Activated CD8-positive, alpha-beta memory T cell treated with anti-CD3 and anti-CD28 coated beads, Interleukin-2, amount 50 U/mL, for 48 hours (primary cell): ENCODE measurements at regions not wholly inside any gene's neighbourhood (a gene's known extent, or its start where the extent isn't known, plus 50 kb on each side); places are given as distances from the start of the nearest gene placed in this dataset.
"Not testable (repeated sequence)": the region's sequence is repeated elsewhere in the genome, so short reads cannot be mapped to it uniquely, and the experiment has no call there.

Experiments
- DNase-seq: peaks from one replicate; pipeline ENCODE4 v3.0.0-alpha.2; 2020

DNA sequence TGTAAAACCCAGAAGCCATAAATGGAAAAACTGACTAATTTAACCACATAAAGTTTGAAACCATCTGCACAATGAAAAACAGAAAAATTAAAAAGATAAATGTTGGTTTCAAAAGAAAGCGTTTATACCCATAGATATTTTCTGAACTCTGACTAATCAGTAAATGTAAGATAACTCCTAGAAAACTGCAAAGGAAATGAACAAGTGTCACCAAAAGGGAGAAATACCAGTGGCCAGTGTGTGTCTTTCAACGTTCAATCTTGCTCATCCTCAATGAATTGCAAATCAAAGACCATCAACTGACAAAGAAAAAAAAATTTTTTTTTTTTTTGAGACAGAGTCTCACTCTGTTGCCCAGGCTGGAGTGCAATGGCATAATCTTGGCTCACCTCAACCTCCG lies 180.1 kb downstream of the SYK start:
- DNase-seq: no peak

DNA sequence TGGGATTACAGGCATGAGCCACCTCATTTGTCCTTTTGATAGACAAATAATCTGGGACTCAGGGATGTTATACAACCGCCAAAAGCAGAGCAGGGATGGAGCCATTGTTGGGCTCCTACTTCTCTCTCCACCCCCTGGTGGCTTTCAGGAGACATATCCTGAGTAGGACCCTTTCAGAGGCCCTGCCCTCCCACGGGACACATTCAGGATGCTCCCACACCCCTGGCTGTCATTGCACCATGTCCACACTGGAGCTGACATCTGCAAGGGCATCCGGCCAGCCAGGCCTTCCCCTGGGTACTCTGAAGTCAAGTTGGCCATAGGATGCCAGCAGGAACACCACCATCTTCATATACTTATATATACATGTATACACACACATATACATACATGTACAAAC lies 181.8 kb downstream of the SYK start:
- no peak for DNase-seq

DNA sequence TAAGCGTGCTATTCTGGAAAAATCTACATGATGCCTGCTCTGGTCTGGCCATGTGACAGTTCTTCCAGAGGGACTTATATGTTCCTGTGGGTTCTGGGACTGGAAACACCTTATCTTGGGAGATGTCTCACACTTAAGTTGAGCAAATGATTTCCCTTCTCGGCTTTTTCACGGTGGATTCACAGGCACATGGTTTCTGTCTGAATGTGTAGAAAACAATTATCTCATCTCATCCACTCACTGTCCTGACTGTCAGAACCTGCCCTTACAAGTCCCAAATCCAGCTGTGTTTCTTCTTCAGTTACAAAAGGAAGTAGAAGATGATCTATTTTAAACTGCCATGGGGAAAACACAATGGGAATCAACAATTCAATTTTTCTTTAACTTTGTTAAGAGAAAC lies 184.0 kb downstream of the SYK start:
- DNase-seq: no peak

DNA sequence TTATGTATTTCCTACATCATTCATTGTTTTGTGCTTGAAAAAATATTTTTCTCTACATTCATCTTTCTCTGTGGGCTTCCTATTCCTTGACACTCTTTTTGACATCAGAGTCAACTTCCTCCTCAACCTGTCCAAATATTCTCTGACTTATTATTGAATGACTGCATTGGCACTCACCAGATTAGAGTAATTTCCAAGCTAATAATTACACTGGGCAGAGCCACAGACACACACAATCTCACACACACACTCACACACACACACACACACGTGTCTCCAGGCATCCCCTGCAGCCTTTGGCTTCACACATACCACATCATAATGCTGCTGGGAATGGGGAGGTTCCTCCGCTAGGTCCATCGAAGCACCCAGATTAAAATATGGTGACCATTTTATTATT lies 184.5 kb downstream of the SYK start:
- DNase-seq: no peak

DNA sequence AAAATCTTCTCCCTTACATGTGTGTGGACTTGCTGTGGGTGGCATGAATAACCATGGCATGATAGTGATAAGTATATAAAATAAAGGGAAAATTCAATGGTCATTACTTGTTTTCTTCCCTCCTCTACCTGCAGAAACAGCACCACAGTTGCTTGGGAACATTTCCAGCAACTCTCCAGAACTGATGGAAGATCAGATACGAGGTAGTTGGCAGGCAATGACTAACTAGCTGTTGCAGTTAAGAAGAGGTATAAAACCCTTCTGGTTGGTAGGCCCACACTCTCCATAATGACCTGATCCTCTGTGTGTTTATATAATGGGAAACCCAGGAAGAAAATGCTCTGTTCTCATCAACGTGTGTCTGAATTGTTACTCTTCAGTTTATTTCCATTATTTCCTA lies 185.9 kb downstream of the SYK start:
- DNase-seq: no peak

DNA sequence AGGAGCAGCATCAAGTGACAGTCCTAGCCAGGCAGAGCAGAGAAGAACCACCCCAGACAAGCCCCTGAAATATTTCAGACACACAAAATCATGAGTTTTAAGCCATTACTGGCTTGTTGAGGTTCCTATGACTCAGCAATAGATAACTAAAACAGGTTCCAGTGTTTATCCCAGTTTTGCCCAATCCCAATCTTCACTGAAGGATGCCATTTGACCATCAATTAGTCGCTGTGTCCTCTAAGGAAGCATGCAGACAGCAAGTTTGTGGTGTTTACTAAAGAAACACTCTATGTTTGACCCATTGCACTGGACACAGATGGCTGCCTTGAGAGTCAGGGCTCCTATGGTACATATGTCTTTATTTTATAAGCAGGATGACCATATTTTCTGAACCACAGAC lies 186.7 kb downstream of the SYK start:
- no peak for DNase-seq

DNA sequence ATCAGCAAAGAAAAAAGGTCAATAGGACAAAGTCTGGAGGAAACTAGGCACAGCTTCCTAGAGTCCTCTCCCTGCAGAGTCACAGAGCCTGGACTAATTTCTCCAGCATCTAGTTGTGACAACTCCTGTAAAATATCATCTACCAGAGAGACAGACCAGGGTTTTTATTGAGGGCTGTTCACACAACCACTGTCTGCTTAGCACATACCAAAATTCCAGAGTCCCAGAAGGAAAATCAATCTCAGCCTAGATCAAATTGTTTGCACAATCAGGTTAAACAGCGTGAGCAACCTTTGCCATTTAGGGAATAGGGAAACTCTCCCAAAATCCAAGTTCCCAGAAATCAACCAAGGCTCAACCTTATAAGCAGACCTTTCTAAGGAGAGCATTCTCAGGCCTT lies 190.3 kb downstream of the SYK start:
- no peak for DNase-seq

DNA sequence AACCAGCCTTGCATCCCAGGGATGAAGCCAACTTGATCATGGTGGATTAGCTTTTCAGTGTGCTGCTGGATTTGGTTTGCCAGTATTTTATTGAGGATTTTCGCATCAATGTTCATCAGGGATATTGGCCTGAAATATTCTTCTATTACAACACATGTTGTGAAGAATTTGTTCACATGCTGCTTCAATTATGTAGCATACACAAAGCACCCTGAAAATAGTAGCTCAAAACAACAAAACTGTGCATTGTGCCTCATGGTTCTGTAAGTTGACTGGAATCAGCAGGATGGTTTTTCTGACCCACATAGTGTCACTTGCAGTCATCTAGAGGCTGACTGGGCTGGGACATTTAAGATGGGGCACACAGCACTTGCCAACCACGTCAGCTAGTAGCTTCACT lies 193.9 kb downstream of the SYK start:
- DNase-seq: no peak

DNA sequence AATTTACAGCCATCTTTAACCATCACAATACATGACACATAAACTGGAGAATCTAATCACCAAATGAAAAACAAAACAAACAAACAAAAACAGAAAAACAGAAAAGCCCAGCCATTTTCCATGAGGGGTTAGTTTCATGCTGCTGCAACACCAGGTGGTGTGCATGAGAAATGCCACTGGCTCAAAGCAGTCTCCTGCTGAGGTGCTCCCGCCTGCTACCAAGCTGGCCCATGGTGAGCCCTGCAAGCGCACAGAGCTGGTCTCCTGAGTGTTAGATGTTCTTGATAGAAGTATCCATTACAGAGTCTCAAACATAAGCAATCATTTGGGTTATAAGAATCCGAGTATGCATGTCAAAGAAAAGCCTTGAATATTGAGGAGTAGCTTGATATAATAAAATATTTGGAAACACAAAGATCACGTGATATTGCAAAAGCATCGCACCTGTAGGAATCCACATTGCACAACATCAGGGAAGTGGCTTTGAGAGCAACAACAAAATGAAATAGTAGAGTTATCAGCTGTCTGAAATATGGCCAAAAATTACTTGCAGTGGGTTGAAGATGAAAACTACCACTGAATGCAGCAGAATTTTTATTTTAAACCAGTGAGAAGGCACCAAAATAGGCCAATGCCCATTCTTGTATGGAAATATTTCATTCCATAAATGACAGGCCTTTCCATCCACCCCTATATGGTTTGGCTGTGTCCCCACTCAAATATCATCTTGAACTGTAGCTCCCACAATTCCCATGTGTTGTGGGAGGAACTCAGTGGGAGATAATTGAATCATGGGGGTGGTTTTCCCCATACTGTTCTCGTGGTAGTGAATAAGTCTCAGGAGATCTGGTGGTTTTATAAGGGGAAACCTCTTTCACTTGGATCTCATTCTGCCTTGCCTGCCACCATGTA lies 194.8 kb downstream of the SYK start:
- DNase-seq: no peak

DNA sequence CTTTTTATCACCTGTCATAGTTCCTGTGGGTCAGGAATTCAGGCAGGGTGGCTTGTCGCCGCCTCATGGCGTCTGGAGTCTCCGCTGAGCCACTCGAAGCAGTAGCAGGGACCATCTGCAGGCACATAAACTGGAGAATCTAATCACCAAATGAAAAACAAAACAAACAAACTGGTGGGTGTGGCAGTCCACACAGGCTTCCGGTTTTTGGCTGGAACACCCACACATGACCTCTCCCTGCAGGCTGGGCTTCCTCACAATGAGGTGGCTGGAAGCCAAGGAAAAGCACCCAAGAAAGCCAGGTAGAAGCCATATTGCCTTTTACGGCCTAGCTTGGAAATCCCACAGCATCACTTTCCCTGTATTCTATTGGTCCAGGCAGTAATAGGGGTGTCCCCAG lies 197.0 kb downstream of the SYK start:
- no peak for DNase-seq

DNA sequence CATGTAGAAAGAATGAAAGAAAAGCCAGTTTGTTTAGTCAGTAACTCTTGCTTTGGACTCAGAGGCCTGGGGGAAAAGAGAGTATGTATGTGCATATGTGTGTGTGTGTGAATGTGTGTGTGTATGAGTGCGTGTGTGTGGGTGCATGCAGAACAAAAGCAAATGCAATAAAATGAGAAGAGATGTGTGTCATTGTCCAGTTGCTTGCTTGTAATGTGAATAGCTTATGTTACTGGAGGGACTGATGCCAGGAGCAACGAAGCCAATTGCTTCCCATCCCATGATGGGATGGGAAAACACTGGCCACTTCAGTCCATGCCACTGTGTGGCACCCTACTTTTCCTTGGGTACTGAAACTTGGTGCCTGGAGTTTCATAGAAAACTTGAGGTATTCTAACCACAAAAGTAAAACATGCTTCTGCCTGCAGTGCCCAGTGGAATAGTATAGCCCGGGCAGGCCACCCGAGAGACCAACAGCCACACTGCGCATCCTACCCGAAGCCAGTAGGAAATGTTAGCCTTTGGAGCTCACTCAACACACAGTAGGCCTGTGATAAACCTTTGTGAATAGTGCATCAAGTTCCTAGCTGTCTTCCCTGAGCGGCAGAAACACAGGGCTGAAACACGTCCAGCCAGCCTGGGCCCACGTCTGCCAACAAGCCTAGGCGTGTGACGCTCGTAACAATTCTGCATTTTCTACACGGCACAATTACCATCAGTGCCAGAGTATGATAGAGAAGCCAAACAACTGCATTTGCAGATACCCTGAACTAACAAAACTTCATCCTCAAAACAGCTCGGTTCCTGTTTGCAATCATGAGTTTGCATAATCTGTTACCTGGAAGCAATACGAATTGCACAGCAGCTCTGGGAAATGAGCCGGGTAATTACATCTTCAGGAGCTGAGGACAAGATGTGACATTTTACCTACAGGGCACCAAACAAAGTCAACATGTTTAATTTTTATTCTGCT lies 198.1 kb downstream of the SYK start:
- no peak for DNase-seq

DNA sequence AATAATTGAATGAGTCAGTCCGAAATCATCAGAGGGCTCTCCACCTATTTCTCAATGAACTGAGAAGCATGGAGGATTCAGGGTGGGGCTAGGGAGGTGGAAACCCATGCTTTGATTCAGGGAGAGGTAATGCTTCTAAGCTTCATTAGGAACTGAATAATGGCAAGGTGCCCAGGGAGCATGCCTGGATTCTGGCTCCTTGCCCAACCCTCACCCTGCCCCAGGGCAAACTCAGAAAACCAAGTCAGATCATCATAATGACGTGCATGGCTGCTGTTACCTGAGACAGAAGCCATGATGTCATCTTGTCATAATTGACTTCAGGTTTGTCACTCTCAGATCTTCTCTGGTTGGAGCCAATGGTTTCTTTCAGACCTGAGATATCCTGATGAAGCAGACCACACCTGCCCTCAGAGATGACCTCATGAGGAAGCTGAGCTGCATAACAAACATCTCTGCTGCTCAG lies 199.6 kb downstream of the SYK start:
- no peak for DNase-seq

DNA sequence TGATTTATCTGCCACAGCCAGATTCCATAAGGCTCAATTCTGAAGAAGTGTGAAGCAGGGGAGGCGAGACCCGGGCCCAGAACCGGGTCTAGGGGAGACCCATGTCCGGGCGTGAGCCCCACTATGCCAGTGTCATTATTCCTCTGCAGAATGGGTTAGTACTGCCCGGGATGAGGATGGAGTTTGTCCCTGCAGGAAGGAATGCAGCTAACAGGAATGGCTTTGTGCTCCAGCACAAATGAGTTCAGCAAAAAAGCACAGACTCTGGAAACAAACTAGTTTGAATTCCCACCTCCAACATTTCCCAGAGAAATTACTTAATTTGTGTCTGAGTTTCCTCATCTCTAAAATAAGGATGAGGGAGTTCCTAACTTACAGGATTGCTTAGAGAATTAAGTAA lies 202.9 kb downstream of the SYK start:
- DNase-seq: no peak

DNA sequence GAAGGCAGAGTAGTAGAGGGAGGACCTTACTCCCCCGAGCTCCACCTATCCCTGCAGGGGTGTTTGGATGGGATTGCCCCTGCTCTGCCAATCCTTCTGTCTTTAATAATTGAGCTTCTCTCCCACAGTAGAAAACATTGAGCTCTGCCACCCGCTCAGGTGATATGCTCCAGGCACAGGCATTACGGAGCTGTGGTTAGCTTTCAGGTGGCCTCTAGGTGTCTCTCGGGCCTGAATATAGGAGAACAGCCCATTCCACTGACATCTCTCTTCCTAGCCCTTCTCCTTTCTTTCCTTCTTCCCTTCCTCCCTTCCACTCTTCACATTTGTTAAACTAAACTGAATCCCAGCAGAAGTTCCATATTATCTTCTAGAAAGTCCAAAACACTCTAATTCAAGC lies 203.4 kb downstream of the SYK start:
- DNase-seq: no peak

DNA sequence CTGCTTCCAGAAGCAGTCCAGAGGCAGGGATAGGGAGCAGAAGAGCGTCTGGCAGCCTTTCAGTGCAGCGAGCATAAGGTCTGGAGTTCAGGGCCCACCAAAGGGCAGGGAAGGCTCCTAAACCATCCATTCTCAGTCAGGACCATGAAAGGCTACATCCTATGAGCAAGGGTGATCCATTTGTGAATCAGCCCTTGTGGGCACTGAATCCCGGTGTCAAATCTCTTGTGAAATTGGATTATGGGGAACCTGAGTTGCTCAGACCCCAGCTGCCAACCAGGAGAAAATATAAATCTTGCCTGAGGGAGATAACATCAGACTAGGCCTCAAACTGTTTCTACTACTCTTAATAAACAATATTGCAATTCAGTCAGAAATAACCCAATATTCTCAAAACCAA lies 204.4 kb downstream of the SYK start:
- DNase-seq: no peak

DNA sequence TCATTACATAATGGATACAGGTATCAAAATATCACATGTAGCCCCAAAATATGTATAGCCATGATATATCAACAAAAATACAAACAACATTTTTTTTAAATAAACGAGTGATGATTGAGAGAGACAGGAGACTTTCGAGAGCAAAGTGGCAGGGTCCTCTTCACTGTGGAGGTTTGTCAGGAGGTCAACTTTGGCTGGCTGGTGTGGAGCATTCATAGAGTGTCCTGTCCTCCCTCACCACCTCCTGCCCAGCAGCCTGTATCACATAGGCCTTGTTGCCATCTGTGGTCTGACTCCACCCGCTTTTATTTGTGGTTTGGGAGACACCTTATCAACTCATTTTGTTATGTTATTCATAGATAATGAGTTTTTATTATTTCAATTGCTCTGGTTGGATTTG lies 206.9 kb downstream of the SYK start:
- DNase-seq: no peak

DNA sequence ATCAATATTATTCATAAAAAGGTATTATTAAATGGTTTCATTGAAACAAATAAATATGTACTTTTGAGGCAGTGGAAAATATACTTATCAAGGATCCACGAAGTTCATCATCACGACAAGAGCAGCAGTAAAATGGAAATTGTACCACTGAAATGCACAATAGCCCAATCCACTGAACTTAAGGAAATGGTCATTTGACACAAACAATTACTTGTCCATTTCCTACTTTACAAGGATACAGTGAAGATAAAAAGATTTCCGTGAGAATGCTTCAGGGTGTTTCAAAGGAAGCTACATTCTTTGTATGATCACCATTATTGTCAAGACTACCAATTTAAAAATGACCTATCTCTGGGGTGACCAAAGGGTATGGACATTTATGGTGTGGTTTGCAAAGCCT lies 210.3 kb downstream of the SYK start:
- DNase-seq: no peak

DNA sequence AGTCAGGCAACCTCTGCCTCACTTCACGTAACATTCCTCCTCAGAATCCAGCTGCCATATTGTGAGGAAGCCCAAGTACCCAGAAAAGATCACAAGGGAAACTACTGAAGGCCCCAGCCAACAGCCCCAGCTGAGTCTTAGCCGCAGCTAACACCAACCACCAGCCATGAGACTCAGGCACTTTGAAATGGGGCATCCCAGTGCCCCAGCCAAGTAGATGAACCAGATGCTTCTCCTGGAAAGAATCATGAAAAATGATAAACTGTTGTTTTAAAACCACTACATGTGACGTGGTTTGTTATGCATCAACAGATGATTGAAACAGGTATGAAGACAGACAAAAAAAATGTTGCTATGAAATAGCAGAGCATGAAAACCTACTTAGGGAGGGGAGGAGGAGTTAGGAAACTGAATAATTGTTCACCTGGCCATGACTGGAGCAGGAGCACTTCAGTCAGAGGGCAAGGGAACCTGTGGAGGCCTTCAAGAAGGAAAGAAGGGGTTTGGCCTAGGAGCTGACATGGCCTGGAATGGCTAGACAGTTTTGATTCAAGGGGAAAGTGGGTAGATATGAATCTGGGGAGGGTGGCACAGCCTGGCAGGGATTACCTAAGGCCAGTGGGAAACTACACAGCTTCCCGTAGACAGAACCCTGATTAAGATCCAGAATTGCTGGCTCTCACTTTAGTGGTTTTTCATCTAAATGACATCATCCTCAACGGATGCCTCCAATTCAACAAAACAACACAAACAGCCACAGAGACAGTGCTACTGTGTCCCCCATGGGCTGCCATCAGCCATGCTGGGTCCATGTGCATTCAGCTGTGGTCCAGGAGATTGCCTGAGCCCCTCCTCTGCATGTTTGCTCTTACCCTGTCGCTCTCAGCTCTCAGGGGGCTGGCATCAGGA lies 211.6 kb downstream of the SYK start:
- no peak for DNase-seq

DNA sequence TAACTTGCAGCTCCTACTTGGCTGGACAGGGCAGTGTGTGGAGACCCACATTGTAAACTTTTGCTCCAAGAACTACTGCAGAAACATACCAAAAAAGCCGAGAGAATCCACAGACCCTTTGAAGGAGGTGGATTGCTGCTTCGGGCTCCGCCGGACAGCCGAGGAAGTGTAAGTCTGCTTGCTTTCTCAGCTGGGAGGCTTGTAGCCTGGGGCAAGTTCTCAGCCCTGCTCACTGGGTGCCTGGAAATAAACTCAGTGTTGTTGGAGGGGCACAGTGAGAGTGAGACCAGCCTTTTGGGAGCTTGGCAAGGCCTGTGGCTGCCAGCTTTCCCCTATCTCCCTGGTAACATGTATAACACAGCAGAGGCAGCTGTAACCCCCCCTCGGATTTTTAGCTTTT lies 215.6 kb downstream of the SYK start:
- DNase-seq: no peak

DNA sequence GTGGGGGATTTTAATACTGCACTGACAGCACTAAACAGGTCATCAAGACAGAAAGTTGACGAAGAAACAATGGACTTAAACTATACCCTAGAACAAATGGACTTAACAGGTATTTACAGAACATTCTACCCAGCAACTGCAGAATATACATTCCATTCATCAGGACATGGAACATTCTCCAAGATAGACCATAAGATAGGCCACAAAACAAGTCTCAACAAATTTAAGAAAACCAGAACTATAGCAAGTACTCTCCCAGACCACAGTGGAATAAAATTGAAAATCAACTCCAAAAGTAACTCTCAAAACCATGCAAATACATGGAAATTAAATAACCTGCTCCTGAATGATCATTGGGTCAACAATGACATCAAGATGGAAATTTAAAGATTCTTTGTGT lies 218.3 kb downstream of the SYK start:
- DNase-seq: not testable (repeated sequence)

DNA sequence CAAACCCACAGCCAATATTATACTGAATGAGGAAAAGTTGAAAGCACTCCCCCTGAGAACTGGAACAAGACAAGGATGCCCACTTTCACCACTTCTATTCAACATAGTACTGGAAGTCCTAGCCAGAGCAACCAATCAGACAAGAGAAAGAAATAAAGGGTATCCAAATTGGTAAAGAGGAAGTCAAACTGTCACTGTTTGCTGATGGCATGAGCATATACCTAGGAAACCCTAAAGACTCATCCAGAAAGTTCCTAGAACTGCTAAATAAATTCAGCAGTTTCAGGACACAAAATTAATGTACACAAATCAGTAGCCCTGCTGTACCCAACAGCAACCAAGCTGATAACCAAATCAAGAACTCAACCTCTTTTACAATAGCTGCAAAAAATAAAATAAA lies 220.0 kb downstream of the SYK start:
- not testable (repeated sequence) for DNase-seq

DNA sequence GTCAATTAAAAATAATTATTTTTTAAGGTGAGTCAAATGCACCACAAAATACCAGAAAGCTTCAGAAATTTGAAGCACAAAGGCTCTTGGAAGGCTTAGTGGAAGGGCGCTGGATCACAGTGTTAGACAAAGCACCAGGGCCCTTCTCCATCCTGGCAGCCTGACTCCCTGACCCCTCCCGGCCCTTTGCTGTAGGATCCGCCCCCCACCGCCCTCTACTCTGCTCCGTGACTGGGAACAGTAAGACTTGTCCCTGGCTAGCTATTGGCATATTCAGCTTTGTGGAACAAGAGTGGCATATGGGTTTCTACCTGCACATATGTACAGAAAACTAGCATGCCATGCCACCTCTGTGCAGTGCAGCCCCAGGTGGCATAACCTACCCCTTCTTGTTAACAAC lies 222.1 kb downstream of the SYK start:
- DNase-seq: no peak

DNA sequence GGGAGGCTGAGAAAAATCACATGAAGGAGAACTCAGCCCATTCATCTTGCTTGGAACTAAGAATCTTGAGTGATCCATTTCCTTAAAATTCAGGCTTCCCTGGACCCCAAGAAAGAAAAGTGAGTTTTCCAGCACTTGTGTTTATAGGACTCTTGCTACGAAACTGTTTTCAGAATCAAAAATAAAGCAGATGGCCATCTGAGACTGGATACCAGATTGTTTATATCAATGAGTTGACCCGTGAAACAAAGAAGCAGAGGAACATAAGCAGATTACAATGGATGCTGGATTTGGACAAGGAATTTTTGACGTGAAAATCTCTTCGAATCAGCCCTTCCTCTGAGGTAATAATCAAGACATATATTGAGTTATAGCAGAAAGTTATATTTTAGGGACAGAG lies 223.2 kb downstream of the SYK start:
- no peak for DNase-seq
